ENCODE measurements at regions not wholly inside any gene's neighbourhood (a gene's known extent, or its start where the extent isn't known, plus 50 kb on each side); places are given as distances from the start of the nearest gene placed in this dataset.

- ChIA-PET POLR2A (no interaction called here), CTCF (ENCODE audit: low intra/inter-chr PET ratio) (no interaction called here)
- ATAC-seq (no peak), DNase-seq (ENCODE audit: extremely low read depth in 1 of 4, low spot score in 3 of 4) (no peak), FAIRE-seq (no peak)
- peaks cover 0 to 4% of the 10 kb centered on the region in 2 experiments; a peak in 1 of 5 replicates for H3K4me1 ChIP-seq (replicated peaks in 1 of 2; ENCODE audit: control insufficient read depth in 2 of 2, insufficient read depth in 2 of 2, low read length in 2 of 2)
- H3K9me1 ChIP-seq (ENCODE audit: control insufficient read depth, insufficient read depth, low read length), result no peaks in the 10 kb centered on the region
- no TSS peak for BruUV-seq (replicated peaks)
- no peaks in the 10 kb centered on the region for H3K36me3 ChIP-seq (ENCODE audit: control insufficient read depth, insufficient read depth, low read length)
- TF ChIP-seq ARHGAP35 (IDR thresholded peaks at IDR 0.05; ENCODE audit: partially characterized antibody), result no peak
- TF ChIP-seq NR4A1 (CRISPR knock-in tag; IDR thresholded peaks at IDR 0.05), result no peak
- peak; percentile 52; the same call in 1 of the 2 replicates for TF ChIP-seq NR4A1 (tag; IDR thresholded peaks at IDR 0.05)
- TF ChIP-seq ATF1 (CRISPR knock-in tag; IDR thresholded peaks at IDR 0.05), result no peak
- TF ChIP-seq ATF1 (tag; IDR thresholded peaks at IDR 0.05), result no peak
- TF ChIP-seq NR2C1 (IDR thresholded peaks at IDR 0.05), result no peak
- peak; percentile 61 for TF ChIP-seq NR2C1 (tag; IDR thresholded peaks at IDR 0.05)
- H2AFZ ChIP-seq (ENCODE audit: low read depth, low read length), result no peak overlapping the region
- in situ Hi-C loops (cut with MboI), result loop anchor here (5.0 kb wide), 1 partner anchor 92 kb away; no protein-coding TSS in a partner anchor
- no peaks in the 10 kb centered on the region for H3K79me2 ChIP-seq (ENCODE audit: control insufficient read depth, insufficient read depth, low read length)
- 6% methylated on average over 15 of the region's 15 CpGs for WGBS (ENCODE audit: insufficient coverage, low coverage, missing lambda C conversion rate)
- H3K4me3 ChIP-seq, result no peak overlapping the region
- H3K4me2 ChIP-seq (ENCODE audit: insufficient read depth, low read length), result no peak overlapping the region
- H3K27ac ChIP-seq (ENCODE audit: extremely low read depth, low read depth, low read length), result no peak overlapping the region
- intact Hi-C loops (cut with micrococcal nuclease), result no loop called here
- no peak overlapping the region for H3K9ac ChIP-seq (ENCODE audit: insufficient read depth in 1 of 2, low read depth in 2 of 2, low read length in 2 of 2)
- no peaks in the 10 kb centered on the region for H3K9me3 ChIP-seq (replicated peaks; ENCODE audit: control insufficient read depth, insufficient read depth, low read depth, low read length)
- H3K27me3 ChIP-seq (ENCODE audit: control insufficient read depth in 2 of 2, insufficient read depth in 2 of 2, low read length in 2 of 2), result peaks cover 2 to 39% of the 10 kb centered on the region in 2 experiments; a peak in 3 of 5 replicates
- H4K20me1 ChIP-seq (replicated peaks; ENCODE audit: control insufficient read depth, insufficient read depth, low read length), result no peaks in the 10 kb centered on the region
Measured at GRCh38 chr6:167559675-167560479, 235.0 kb downstream of the TTLL2 start.
